ENCODE measurements at regions not wholly inside any gene's neighbourhood (a gene's known extent, or its start where the extent isn't known, plus 50 kb on each side); places are given as distances from the start of the nearest gene placed in this dataset.

- TF ChIP-seq CTCF (IDR thresholded peaks at IDR 0.05; ENCODE audit: low read length) (no peak), EZH2 (IDR thresholded peaks at IDR 0.05; ENCODE audit: borderline replicate concordance, low read length) (no peak)
These were observed 279.9 kb downstream of the GRIN2B start for GRCh38 chr12:13701502-13701901.

Data from OCI-LY1 (cell line).